ENCODE measurements at regions not wholly inside any gene's neighbourhood (a gene's known extent, or its start where the extent isn't known, plus 50 kb on each side); places are given as distances from the start of the nearest gene placed in this dataset.

DNA sequence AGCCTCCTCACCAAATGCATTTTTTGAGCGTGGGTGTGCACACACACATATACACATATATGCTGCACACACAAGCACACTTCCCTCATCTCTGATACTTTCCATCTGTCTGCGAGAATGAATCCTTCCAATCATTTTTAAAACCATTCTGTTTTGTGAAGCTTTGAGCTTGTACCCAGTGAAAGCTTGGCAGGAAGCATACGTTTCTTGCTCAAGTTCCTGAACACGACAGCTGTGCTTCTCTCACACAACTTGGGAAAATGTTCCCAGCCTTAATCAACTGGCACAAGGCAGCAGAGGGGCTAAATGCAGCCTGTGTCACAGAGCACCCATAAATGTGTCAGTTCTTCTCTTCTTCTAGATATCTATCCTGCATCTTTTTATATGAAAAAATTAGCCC, 524.0 kb upstream of the KIRREL3 start:
- DNase-seq (ENCODE audit: low spot score in 2 of 2): no peak
- Histone ChIP-seq H3K4me3 (no peak overlapping the region), H3K27ac (no peak overlapping the region), H3K9me3 (no peaks in the 10 kb centered on the region), H3K36me3 (no peaks in the 10 kb centered on the region), H3K27me3 (no peaks in the 10 kb centered on the region), H3K4me1 (no peaks in the 10 kb centered on the region)
- 30% methylated on average over 4 of the region's 4 CpGs for WGBS
- TF ChIP-seq POLR2A (IDR thresholded peaks at IDR 0.05): no peak
- no peak for TF ChIP-seq POLR2AphosphoS5 (IDR thresholded peaks at IDR 0.05)
- TF ChIP-seq EP300 (IDR thresholded peaks at IDR 0.05): no peak
- TF ChIP-seq CTCF (IDR thresholded peaks at IDR 0.05): no peak

GRCh38 chr11:127521413-127521812, 520.8 kb upstream of the KIRREL3 start:
- DNase-seq (ENCODE audit: low spot score in 2 of 2): no peak
- H3K36me3 ChIP-seq: no peaks in the 10 kb centered on the region
- H3K27ac ChIP-seq: no peak overlapping the region
- WGBS: 75% methylated on average over 2 of the region's 2 CpGs
- no peaks in the 10 kb centered on the region for H3K27me3 ChIP-seq
- H3K4me3 ChIP-seq: no peak overlapping the region
- H3K9me3 ChIP-seq: no peaks in the 10 kb centered on the region
- H3K4me1 ChIP-seq: no peaks in the 10 kb centered on the region
- no peak for TF ChIP-seq EP300 (IDR thresholded peaks at IDR 0.05)

DNA sequence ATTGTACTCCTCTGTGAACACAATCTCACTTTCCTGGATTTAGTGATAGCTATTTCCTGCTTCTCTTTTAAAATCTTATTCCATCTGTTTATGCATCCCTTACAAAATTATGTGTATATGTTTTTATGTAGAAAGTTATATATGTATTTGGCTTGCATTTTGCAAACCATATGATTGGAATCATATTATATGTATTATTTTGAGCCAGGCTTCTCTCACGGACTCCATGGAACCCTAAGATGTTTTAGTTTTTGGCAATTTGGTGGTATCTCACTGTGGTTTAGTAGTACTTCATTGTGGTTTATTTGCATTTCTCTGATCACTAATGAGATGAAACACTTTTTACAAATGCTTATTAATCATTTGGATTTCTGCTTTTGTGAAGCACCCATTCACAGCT, 507.3 kb upstream of the KIRREL3 start:
- WGBS: 56% methylated on average over 1 of the region's 1 CpG
- no peak overlapping the region for H3K27ac ChIP-seq

DNA sequence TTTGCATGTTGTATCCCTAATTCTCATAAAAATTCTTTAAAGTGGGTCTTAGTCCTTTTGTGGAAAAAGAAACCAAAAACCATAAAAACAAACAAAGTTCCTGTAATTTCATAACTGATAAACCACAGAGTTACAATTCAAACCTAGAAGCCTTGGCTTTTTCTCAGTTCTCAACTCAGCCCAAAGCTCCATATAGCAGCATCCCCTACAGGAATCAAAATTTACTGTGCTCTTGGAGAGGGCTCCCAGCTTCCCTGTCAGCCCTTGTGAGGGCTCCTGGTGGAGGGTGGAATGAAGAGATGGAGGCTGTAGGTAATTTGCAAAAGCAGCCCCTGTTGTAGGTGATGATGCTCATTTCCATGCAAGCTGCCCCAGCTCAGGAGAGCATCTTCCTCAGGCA, 506.1 kb upstream of the KIRREL3 start:
- H3K36me3 ChIP-seq: no peaks in the 10 kb centered on the region
- DNase-seq (ENCODE audit: low spot score in 2 of 2): no peak
- H3K9me3 ChIP-seq: no peaks in the 10 kb centered on the region
- H3K27me3 ChIP-seq: no peaks in the 10 kb centered on the region
- TF ChIP-seq EP300 (IDR thresholded peaks at IDR 0.05) (no peak), CTCF (IDR thresholded peaks at IDR 0.05) (no peak), POLR2AphosphoS5 (IDR thresholded peaks at IDR 0.05) (no peak), POLR2A (IDR thresholded peaks at IDR 0.05) (no peak)
- no peak overlapping the region for H3K27ac ChIP-seq
- no peak overlapping the region for H3K4me3 ChIP-seq
- no peaks in the 10 kb centered on the region for H3K4me1 ChIP-seq

More for the DNA sequence above, 507.3 kb upstream of the KIRREL3 start:
- Histone ChIP-seq H3K27me3 (no peaks in the 10 kb centered on the region), H3K4me3 (no peak overlapping the region), H3K4me1 (no peaks in the 10 kb centered on the region), H3K9me3 (no peaks in the 10 kb centered on the region), H3K36me3 (no peaks in the 10 kb centered on the region)
- no peak for TF ChIP-seq EP300 (IDR thresholded peaks at IDR 0.05)
- no peak for TF ChIP-seq POLR2A (IDR thresholded peaks at IDR 0.05)
- TF ChIP-seq POLR2AphosphoS5 (IDR thresholded peaks at IDR 0.05): no peak
- no peak for DNase-seq (ENCODE audit: low spot score in 2 of 2)

DNA sequence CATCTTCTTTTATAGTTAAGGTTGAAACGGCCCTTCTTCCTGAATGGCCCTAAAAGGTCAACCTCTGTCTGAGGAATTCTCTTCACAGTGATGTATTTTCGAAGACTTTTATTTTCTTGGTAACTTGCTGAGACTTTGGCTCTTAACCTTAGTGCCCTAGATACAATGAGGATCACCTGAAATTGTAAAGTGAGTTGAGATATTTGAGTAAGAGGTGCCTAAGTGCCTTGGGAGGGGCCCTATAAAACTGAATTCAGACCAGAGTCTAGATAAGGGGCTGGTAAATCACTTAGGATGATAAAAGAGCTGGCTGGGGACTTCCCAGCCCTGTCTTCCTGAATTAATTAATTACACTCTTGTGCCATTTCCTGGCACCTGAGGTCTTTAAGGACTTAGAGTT, 505.6 kb upstream of the KIRREL3 start:
- no peak for TF ChIP-seq EP300 (IDR thresholded peaks at IDR 0.05)
- TF ChIP-seq POLR2AphosphoS5 (IDR thresholded peaks at IDR 0.05): no peak
- no peak for TF ChIP-seq CTCF (IDR thresholded peaks at IDR 0.05)
- no peak for TF ChIP-seq POLR2A (IDR thresholded peaks at IDR 0.05)
- H3K27ac ChIP-seq: no peak overlapping the region

DNA sequence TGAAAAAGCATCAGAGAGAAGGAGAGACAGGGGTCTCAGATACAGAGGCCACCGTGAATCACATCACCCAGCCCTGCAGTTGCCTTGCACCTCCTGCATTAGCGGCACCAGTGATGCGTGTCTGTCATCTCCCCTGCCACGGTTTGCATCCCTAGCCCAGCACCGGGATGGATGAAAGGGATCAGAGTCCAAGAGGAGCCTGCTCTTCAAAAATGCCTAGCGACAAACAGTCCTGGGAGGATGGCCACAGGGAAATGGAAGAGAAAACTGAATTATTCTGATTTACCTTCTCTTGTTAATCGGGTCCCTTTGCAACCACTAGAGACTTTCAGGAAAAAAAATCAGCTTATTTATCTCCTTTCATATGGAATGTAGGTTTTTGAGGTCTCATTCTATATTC, 495.6 kb upstream of the KIRREL3 start:
- no peak overlapping the region for H3K4me3 ChIP-seq
- H3K36me3 ChIP-seq: no peaks in the 10 kb centered on the region
- no peak for TF ChIP-seq POLR2A (IDR thresholded peaks at IDR 0.05)
- no peak for TF ChIP-seq POLR2AphosphoS5 (IDR thresholded peaks at IDR 0.05)
- TF ChIP-seq CTCF (IDR thresholded peaks at IDR 0.05): no peak
- no peak for TF ChIP-seq EP300 (IDR thresholded peaks at IDR 0.05)
- WGBS: 84% methylated on average over 7 of the region's 7 CpGs
- no peak overlapping the region for H3K27ac ChIP-seq
- no peak for DNase-seq (ENCODE audit: low spot score in 2 of 2)
- no peaks in the 10 kb centered on the region for H3K4me1 ChIP-seq
- no peaks in the 10 kb centered on the region for H3K9me3 ChIP-seq
- H3K27me3 ChIP-seq: no peaks in the 10 kb centered on the region

More for the DNA sequence above, 505.6 kb upstream of the KIRREL3 start:
- no peaks in the 10 kb centered on the region for H3K9me3 ChIP-seq
- 39% methylated on average over 2 of the region's 2 CpGs for WGBS
- no peaks in the 10 kb centered on the region for H3K27me3 ChIP-seq
- H3K36me3 ChIP-seq: no peaks in the 10 kb centered on the region
- H3K4me1 ChIP-seq: no peaks in the 10 kb centered on the region
- no peak overlapping the region for H3K4me3 ChIP-seq
- DNase-seq (ENCODE audit: low spot score in 2 of 2): no peak

All from suprapubic skin (tissue), 4 donors.